NCI-H2081 (cell line): ENCODE measurements at regions not wholly inside any gene's neighbourhood (a gene's known extent, or its start where the extent isn't known, plus 50 kb on each side); places are given as distances from the start of the nearest gene placed in this dataset.
A peak's percentile ranks its signal among the peaks of the same experiment; 100 is the strongest.

ENCODE experiments used
- DNase-seq, 2 experiments: peaks; one replicate each; lab custom pipeline; 2025; lab: John Stamatoyannopoulos, UW

- DNase-seq: no peak
These were observed 259.1 kb upstream of the NOCT start for GRCh38 chr4:138756519-138756918.

DNA sequence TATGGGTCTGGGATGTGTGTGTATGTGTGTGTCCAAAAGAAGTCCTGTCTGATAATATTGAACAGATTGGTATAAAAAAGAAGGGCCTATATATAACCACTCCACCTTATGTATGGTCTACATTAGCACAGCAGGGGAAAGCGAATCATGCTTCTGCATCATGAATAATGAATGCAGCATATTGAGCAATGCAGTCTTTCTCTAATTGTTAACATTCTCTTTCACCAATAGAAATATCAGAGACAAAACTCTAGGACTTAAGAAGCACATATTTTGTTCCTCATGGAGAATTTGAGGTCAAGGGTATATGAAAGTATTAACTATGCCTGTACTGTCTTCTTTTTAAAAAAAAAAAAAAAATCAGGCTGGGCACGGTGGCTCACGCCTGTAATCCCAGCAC is 264.3 kb upstream of the NOCT start:
- DNase-seq: no peak

- no peak for DNase-seq
These were observed 266.3 kb upstream of the NOCT start for GRCh38 chr4:138749303-138749702.

- no peak for DNase-seq
These were observed 273.7 kb upstream of the NOCT start for GRCh38 chr4:138741766-138742377.

DNA sequence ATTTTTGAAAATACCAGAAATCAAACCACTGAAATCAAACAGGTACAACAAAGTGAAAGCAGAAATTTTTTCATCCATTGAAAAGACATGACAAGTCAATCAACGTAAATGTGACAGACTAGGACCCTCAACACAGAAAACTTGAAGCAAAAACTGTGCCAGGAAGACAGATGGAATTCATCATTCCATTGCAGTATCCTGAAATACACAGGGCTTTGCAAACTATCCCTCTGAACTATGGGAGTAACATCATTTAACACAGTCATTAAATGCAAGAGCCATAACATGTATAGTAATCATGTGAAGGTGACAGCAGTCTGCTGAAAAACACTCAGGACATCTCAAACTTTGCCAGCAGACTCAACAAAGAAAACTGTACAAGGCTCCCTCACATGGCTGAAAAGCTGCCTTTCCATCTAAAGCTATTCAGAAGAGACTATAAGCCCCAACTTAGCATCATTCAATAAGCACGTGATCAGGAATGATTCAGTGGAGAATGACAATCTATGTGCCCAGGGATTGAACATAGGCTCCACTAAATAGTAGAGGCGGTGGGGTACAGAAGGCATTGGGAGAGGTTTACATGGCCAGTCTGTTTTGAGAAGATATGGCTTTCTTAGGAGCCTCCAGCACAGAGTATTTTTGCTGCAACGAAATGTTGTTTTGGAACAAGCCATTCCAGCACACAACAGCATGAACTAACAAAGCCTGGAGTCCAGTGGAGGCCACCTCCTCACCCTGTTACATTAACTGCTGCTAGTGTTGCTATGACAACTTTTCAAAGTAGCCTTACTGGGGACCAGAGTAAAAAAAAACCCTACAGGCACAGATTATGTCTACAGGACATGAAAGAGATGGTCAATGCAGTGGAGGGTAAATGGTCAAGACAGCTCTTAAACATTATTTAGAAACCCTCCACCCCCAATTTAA is 274.5 kb upstream of the NOCT start:
- no peak for DNase-seq

GRCh38 chr4:138736362-138736761 is 279.2 kb upstream of the NOCT start:
- DNase-seq: no peak

DNA sequence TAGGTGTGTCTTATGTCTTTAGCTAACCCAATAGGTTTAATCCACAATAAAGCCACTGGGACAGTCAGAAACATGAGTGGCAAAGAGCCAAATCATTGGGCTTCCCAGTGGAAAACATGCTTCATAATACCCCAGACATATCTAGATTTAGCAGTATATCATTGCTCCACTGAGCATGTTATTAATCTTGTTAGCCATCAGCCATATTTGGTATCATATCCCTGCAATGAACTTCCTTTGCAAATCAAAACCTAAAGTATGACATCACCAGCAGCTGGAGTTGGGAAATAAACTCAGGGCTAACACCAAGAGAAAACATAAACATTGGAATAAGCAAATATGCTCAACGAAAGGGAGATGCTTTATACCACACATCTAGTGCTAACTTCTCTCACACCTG is 280.8 kb upstream of the NOCT start:
- DNase-seq: no peak

GRCh38 chr4:138728566-138728965 is 287.0 kb upstream of the NOCT start:
- DNase-seq: peak in 1 of 2 experiments; percentile 35

DNA sequence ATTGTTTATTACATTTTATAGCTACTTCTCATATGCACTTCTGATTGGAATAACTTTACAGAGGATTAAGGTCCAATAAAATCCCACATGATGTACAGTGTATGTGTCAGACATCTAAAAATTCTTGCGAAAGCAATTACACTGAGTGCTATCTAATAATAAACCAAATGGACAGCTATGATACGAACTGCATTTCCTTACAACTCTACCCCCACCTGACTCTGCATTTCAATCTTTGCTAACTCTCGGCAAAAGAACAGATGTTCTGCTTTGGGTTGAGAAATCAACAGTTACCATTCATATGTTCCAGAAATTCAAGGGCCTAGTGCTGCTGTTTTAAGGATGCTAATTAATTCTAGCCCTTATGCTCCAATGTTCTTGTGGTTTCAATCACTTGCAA is 287.9 kb upstream of the NOCT start:
- no peak for DNase-seq

DNA sequence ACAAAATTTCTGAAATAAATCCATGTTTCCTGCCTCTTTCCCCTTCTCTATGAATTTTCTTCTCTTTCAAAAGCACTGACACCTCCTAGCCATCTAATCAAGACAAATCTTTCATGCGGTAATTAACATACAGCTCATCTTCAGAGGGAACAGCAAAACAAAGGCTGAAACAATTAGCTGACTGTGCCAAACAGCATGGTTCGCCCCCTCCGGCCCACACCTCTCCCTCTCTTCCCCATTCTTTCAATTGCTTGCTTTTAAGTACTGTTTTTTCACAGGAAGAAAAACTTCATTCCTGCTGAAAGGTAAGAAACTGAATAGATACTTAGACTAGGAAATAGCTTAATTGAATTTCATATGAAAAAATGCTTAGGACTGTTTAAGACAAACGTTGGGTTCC is 291.1 kb upstream of the NOCT start:
- no peak for DNase-seq

GRCh38 chr4:138716559-138717335 is 298.8 kb upstream of the NOCT start:
- DNase-seq: no peak

- no peak for DNase-seq
These were observed 305.3 kb upstream of the NOCT start for GRCh38 chr4:138710297-138710696.

DNA sequence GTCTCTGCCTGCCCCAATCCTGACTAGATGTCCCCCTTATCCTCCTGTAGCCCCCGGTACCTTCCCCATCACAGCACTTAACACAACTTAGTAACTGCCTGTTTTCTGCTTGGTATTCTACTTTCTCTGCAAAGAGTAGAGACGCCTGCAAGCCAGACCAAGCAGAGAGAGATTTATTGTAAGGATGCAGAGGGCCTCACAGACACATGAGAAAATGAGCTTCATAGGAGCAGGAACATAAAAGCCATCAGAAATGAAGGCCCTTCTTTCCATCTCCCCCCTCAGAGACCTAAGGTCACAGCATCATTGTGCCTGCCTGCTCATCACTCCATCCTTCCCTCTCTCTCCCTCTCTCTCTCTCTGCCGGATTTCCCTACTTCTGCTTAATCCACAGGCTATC is 305.7 kb upstream of the NOCT start:
- DNase-seq: no peak

DNA sequence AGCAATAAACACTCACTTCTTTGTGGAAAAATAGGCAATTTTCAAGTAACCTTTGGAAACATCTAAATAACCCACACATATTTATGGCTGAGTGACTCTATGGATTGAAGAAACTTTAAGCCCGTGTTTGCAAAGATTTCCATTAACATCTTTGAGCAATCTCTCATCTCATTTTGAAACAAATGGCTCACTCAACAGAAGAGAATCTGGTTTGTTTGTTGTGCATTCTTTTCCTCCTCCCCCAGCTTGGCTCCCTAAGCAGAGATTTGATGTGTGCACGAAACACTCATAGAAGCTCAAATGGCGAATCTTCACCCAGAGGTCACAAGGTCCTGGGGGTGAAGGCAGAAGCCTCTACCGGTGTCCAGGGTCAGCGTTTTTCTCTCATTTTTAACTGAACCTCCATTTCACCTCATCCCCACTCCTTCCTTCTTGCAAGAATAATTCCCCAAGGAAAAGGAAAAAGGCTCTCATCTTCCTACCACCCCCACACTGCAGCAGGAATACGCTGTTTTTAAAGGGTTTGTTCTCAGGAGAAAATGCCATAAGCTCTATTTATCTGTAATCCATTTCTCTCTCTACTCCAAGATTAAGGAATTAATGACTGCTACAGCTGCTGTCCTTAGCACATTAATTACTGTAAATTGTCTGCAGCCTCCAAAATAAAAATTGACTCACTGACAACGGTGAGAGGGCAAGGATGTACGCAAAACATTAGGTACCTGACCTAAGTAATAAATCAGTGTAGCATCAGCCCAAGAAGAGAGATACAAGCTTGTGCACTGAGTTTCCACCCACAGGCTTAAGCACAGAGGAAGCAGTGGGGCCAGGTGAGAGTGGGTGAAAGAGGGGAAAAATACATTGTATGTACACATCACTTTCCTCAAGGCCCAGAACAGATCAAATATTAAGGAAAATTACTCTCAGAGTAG is 307.6 kb upstream of the NOCT start:
- DNase-seq: no peak

DNA sequence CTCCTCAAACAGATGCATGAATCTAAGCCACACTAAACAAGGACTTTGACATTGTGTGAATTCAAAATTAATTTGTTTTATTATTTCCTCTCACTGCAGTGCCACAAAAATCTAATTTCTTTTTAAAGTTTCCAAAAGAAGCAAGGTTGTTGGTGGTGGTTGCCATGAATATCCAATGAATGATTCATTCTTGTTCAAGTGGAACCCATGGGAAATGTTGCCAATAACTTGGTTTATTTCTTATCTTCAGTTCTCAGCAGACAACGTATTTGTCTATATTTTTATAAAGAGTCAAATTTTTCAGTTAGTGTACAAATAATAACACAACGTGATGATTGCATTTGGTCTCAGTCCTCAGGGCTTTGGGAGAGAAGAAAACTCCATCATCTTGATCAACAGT is 309.4 kb upstream of the NOCT start:
- no peak for DNase-seq

DNA sequence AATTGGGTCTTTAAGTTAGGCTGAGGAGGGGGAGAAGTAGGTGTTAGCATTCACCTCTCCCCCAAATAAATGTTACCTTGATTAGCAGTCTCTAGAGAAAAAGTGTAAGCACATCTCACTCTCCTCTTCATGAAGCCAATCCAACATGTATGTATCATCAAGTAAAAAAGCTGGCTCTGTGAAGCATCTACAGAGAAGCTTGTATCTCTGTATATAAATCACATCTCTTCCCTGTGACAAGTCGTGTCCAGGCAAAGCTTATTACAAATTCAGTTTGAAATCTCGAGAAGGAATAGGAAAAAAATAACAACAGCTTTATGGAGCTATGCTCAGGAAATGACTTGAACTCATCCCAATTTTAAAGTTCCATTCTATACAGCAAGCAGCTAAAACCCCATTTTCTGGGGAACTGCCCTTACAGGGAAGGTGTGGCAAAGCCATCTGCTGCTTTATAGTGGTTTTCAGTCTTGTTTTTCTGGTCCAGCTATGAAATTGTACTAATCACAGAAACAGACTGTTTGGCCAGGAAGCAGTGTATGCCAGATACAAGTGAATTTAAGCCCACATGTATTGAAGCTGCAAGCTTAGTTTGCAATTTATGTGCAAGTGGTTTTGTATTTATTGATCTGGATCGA is 313.3 kb upstream of the NOCT start:
- no peak for DNase-seq

DNA sequence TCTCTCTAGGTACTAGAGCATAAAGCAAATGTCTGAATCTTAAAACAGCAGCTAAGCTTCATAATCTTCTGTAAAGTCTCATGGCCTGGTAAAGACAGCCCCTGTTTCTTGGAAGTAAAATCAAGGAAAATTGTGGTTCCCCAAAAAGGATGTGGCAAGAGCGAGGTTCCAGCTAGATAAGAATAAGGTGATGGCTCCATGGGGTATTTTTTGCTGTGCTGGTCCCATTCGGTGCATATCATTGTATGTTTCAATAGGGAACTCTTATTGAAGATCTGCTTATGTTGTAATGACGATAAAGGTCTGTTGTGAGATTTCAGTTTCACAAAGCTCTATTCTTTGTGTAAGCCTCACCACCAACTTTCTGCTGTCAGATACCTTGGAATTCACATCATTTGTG is 316.9 kb upstream of the NOCT start:
- DNase-seq: no peak

GRCh38 chr4:138697851-138698250 is 317.7 kb upstream of the NOCT start:
- no peak for DNase-seq

DNA sequence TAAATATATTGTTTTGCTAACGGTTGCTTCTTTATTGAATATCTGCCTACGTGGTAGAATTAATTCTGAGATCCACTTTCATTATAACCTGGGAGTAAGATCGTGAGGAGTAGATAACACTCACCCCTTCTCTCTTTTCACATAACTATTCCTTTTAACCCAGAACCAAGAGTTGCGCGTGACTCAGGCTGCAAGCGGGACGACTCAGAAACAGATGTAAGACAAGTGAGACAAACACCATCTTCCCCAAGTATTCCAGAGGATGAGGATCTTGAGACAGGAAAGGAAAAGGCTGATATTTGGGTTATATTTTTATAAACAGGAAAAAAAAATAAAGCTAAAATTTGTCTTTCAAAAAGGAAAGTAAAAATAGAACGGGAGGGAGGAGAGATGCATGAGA is 318.8 kb upstream of the NOCT start:
- no peak for DNase-seq

GRCh38 chr4:138696058-138696457 is 319.5 kb upstream of the NOCT start:
- DNase-seq: no peak

- no peak for DNase-seq
These were observed 322.1 kb upstream of the NOCT start for GRCh38 chr4:138693526-138693925.
